HG02642 (cell line): ENCODE measurements at regions not wholly inside any gene's neighbourhood (a gene's known extent, or its start where the extent isn't known, plus 50 kb on each side); places are given as distances from the start of the nearest gene placed in this dataset.
"Not testable (repeated sequence)": the region's sequence is repeated elsewhere in the genome, so short reads cannot be mapped to it uniquely, and the experiment has no call there.

Source experiments
- ATAC-seq: cut with Tn5 transposase; IDR thresholded peaks from one replicate; pipeline ENCODE4 v1.9.1; 2021; ENCODE audit warnings: mild to moderate bottlenecking; ENCODE audit not compliant: unreplicated experiment, poor library complexity

GRCh38 chr11:42786981-42787380 lies 524.8 kb upstream of the API5 start:
- no peak for ATAC-seq

DNA sequence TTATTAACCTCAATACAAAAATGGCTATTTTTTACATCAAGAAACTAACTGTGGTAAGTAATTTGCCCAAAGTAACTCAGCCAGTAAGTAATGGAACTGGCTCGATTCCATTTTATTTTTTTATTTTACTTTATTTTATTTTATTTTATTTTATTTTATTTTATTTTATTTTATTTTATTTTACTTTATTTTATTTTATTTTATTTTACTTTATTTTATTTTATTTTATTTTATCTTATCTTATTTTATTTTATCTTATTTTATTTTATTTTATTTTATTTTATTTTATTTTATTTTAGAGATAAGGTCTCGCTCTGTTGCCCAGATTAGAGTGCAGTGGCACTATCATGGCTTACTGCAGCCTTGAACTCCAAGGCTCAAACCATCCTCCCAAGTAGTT lies 516.3 kb upstream of the API5 start:
- ATAC-seq = not testable (repeated sequence)

- no peak for ATAC-seq
Observed at GRCh38 chr11:42800041-42800440, 511.8 kb upstream of the API5 start.

GRCh38 chr11:42802201-42802899 lies 509.4 kb upstream of the API5 start:
- ATAC-seq = no peak

GRCh38 chr11:42806191-42806590 lies 505.6 kb upstream of the API5 start:
- no peak for ATAC-seq

- ATAC-seq = no peak
Observed at GRCh38 chr11:42812361-42812760, 499.4 kb upstream of the API5 start.

DNA sequence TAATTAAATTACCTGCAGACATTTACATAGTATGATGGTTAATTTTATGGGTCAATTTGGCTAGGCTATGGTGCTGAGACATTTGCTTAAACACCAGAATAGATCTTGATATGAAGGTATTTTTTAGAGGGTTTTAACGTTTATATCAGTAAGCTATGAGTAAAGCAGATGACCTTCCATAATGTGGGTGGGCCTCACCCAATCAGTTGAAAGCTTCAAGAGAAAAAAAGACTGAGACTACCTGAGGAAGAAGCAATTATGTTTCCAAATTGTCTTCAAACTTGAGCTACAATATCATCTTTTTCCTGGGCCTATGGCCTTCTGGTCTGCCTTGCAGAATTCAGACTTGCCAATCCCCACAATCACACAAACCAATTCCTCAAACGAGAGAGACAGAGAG lies 498.8 kb upstream of the API5 start:
- no peak for ATAC-seq

DNA sequence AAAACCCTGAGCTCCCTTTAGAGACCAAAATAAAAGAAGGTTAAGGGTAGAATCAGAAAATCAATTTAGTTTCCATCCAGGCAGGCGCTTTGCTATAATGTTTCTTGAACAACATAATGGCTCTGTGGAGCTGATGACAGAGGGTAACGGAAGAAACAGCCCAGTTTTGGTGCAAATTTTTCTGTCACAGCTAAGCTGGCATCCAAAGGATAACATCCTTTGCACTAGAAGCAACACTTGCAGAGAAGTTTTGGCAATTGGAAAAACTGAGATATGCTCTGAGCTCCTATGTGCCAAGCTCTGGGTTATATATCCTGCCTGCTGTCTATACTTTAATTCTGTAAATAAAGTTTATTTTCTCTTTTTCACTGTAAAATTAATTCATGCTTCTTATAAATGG lies 495.3 kb upstream of the API5 start:
- ATAC-seq = no peak

GRCh38 chr11:42819126-42819525 lies 492.7 kb upstream of the API5 start:
- ATAC-seq = no peak

DNA sequence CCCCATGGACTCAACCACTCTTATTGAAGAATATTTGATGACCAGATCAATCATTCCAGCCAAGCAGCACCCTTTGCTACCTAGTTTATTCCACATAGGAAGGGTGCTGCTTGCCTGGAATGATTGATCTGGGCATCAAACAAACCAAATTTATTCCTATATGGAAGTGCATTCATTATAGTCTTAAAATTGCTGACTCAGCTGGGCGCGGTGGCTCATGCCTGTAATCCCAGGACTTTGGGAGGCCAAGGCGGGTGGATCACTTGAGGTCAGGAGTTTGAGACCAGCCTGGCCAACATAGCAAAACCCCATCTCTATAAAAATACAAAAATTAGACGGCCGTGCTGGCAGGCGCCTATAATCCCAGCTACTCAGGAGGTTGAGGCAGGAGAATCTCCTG lies 489.6 kb upstream of the API5 start:
- ATAC-seq = not testable (repeated sequence)

DNA sequence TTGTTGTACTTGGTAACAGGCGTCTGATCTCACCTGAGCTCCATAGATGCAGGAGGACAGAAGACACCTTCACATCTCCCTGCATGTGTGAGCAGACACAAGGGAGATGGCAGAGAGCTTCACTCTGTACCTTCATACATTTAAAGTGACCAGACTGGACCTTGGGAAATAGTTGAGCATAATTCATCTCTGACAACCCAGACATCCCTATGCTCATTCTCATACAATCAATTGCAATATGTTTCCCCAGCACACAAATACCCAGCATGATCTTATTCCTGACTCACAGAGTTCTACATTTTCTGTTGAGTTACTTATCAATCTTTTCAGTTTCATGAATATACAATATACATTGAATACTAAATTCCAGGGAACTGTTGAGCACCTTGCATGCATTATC lies 488.2 kb upstream of the API5 start:
- no peak for ATAC-seq

DNA sequence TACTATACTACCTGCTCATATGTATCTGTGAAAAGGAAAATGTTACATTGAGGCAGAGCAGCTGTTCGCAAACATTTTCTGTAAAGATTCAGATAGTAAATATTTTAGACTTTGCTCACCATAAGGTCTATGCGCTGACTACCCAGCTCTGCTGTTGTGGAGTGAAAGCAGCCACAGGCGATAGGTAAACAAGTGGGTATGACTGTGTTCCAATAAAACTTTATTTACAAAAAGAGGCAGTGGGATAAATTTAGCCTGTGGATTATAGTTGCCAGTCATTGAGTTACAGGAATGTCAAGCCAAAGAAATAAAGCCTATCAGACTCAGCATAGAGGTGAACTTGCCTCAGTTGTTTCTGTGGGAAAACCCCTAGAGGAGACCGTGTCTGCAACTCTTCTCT lies 487.7 kb upstream of the API5 start:
- ATAC-seq = no peak

DNA sequence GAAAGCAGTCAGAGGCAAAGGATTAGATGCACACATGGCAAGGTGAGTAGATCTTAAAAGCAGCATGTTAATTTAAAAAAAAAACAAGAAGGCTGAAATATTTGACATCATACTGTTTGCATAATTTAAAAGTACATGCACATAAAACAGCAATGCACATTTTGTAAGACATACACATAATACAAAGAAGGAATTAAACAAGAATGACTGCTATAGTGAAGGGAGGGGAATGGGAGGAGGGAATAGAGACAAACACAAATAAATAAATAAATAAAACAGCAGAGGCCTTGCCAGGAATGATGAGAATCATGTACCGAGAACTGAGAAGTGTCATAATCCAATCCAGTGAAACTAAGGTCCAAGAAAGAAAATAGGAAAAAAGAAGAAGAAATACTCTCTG lies 486.2 kb upstream of the API5 start:
- no peak for ATAC-seq

DNA sequence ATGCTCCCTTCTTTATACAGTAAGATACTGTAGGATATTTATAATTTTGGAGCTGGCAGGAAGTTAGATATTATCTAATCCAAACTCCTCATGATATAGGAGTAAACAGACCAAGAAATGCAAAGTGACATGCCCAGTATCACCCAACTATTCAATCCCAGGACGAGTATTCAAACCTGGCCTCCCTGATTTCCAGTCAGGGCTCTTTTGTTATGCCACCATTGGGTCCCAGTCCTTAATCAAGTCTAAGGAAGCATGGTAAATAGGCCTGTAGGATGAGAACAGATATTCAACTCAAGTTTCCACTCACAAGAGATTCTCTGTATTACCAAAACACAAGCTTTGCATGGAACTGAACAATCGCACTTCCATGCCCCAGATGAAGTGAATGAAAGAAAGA lies 484.0 kb upstream of the API5 start:
- ATAC-seq = no peak

GRCh38 chr11:42837994-42838393 lies 473.8 kb upstream of the API5 start:
- ATAC-seq = no peak

DNA sequence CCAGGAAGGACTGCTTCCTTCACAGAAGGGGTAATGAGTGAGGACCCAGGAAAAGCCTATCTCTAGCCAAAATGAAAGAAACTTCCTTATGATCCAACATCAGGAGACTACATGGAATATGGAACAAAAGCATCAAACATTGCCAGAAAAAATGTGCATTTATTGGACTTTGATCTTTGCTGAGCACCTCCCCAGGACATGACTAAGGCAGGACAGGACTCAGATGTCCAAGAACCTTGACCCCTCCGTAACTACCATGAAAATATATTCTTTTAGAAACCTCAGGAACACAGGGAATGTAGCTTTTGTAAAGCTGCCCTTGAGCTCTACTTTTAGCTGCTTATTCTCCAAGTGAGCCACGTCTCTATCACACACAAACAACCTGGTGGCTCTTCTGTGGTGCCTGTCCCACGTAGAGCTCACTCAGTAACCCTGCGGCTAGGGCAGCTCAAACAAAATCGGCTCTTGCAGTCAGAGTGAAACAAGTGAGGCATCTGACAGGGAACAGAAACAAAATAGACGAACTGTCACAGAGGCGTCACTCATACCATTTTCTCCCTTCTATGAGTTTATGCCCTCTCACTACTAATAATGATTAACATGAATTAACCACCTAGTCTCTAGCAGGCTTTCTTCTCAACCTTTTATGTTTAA lies 471.5 kb upstream of the API5 start:
- ATAC-seq = peak; percentile 87

GRCh38 chr11:42840860-42841259 lies 470.9 kb upstream of the API5 start:
- ATAC-seq = no peak

DNA sequence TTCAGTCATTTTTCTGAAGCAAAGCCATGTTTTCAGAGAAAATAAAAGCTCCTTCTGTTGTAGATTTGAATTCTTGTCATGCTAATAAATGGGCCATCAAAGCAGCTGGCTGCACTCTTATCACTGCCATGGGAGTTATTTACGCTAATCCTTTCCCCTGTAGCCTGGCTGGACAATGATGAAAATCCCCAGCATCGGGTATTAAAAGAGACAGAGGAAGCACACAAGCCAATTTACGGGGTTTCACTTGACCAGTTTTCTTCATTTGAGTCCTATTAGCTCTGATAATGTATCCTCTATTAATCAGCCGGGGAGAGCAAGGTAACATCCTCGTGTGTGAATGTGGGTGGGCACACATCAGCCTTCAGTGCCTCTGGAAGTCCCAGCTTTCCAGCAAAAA lies 470.2 kb upstream of the API5 start:
- no peak for ATAC-seq

DNA sequence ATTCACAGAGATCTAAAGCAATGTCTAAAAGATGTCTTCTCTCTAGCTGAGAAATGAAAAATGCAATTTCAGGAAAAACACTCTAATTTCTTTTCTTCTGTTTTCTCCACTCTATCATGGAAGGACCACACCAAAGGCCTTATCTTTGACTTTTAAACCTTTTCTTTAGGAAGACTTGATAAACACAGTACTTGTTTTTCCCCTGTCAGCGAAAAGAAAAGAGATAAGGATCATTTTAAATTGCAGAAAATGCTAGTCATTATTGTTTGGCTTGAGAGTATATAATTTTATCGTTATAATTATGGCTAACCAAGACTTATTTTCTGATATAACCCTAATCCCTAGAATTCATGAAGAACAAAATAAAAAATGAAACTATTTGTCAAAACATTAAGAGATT lies 462.4 kb upstream of the API5 start:
- ATAC-seq = no peak

GRCh38 chr11:42857344-42857743 lies 454.5 kb upstream of the API5 start:
- no peak for ATAC-seq

DNA sequence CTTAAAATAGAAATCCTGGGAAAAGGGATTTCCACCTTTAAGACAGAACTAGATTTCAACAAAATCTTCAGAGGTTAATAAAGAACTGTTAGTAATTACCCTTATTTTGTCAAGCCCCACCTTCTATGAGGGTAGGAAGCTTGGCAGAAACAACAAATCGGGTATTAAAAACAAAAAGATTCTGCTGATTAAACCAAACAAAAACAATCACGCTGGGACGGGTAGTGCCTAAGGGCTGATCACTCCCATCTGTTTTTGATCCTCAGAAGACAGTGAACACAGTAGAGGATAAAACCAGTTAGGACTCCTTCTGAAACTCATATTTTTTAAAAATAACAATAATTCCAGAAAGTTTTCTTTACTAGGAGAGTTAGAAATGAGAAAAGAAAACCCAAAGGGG lies 441.3 kb upstream of the API5 start:
- no peak for ATAC-seq

GRCh38 chr11:42873800-42874405 lies 437.9 kb upstream of the API5 start:
- ATAC-seq = not testable (repeated sequence)
